ENCODE measurements at regions not wholly inside any gene's neighbourhood (a gene's known extent, or its start where the extent isn't known, plus 50 kb on each side); places are given as distances from the start of the nearest gene placed in this dataset.
"Not testable (repeated sequence)": the region's sequence is repeated elsewhere in the genome, so short reads cannot be mapped to it uniquely, and the experiment has no call there.

DNA sequence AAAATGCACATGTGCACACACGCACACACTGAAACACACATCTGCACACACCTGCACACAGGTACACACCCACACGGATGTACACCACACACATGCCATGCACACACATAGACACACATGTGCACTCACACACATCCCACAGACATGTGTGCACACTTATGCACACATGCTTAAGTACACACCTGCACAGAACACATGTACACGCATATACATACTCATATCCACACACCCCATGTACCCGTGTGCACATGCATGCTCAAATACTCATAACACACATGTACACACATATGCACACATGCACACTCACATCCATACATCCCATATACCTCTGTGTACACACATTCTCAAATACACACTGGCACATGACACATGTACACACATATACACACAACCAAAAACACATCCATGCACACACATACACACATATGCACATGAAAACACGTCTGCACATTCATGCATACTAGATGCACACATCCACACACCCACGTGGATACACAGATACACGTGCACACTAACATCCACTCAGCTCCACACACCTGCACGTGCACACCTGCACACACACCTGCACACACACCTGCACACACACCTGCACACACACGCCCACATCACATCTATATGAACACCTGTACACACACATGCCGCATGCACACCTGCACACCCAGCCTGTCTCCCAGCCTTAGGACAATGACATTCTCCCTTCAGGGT lies 336.7 kb downstream of the ADGRD1 start:
- no peak overlapping the region for H3K27ac ChIP-seq
- no peak overlapping the region for H3K9ac ChIP-seq
- no peak overlapping the region for H3K4me3 ChIP-seq (ENCODE audit: low read depth, low read length)
- TF ChIP-seq, protein P1, sequence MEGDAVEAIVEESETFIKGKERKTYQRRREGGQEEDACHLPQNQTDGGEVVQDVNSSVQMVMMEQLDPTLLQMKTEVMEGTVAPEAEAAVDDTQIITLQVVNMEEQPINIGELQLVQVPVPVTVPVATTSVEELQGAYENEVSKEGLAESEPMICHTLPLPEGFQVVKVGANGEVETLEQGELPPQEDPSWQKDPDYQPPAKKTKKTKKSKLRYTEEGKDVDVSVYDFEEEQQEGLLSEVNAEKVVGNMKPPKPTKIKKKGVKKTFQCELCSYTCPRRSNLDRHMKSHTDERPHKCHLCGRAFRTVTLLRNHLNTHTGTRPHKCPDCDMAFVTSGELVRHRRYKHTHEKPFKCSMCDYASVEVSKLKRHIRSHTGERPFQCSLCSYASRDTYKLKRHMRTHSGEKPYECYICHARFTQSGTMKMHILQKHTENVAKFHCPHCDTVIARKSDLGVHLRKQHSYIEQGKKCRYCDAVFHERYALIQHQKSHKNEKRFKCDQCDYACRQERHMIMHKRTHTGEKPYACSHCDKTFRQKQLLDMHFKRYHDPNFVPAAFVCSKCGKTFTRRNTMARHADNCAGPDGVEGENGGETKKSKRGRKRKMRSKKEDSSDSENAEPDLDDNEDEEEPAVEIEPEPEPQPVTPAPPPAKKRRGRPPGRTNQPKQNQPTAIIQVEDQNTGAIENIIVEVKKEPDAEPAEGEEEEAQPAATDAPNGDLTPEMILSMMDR (IDR thresholded peaks at IDR 0.05) = no peak
- H3K27me3 ChIP-seq (ENCODE audit: control insufficient read depth, insufficient read depth, low read length) = no peaks in the 10 kb centered on the region
- no peaks in the 10 kb centered on the region for H3K36me3 ChIP-seq (ENCODE audit: control insufficient read depth, insufficient read depth, low read length)
- no peak overlapping the region for H3K4me2 ChIP-seq (ENCODE audit: low read length)
- H3K9me3 ChIP-seq (ENCODE audit: control insufficient read depth, low read length) = no peaks in the 10 kb centered on the region
- no peaks in the 10 kb centered on the region for H3K4me1 ChIP-seq
- no peaks in the 10 kb centered on the region for H3K79me2 ChIP-seq
- H2AFZ ChIP-seq = no peak overlapping the region

DNA sequence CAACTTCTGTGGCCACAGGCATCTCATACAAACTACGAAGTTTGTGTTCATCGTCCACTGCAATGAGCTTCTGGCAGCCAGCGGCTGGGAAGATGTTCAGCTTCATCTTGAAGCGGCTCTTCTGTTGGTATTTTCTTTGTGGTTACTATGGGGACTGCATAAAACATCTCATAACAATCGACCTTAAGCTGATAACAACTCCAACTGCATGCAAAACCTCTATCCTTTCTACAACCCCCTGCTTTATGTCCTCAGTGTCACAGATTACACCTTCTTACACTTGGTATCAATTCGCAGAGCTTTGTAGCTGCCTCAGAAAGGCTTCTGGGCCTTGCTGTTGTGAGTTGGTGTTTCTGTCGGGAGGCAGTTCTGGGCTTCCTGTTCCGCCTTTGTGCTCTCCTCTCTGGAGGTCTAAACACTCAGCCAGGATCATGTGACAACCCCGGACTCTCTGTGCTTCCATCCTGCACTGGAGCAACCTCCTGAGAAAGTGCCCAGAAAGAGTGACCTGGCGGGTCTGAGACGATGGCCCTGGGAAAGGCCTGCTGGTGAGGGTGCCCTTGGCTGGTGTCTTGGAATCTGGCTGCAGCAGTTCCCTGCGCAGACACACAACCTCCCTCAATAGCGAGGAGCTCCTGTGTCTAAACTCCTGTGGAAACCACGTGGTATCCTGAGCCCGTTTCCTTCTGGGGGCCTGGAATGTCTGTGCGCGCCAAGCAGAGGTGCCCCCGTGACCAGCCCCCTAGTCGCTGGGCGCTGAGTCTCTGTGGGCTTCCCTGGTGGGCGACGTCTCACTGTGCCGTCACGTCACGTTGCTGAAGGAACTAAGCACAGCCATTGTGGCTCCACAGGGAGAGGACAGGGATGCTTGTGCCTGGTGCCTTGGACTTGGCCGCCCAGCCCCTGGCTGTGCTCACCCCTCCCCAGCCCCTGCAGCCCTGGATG lies 339.6 kb downstream of the ADGRD1 start:
- H3K27ac ChIP-seq; H3K36me3 ChIP-seq (ENCODE audit: control insufficient read depth, insufficient read depth, low read length); H3K9me3 ChIP-seq (ENCODE audit: control insufficient read depth, low read length); H3K4me1 ChIP-seq; H3K9ac ChIP-seq; H3K4me2 ChIP-seq (ENCODE audit: low read length); H3K27me3 ChIP-seq (ENCODE audit: control insufficient read depth, insufficient read depth, low read length); H2AFZ ChIP-seq; H3K4me3 ChIP-seq (ENCODE audit: low read depth, low read length); H3K79me2 ChIP-seq: not testable (repeated sequence)

DNA sequence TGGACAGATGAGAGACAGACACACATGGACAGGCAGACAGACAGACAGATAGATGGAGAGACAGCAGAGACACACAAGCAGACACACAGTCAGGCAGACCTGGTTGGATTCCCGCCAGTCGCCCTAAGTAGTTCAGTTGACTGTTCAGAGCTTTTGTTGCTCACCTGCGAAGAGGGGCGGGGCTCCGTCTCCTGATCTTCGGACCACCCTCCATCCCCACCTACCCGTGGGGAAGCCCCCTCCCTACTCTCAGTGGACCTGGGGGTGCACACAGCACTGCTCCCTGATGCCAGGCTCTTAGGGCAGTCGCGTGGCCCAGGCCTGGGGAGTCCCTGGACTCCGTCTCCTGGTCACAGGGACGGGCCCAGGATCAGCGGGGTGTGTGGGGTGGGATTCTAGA lies 341.0 kb downstream of the ADGRD1 start:
- not testable (repeated sequence) for H3K36me3 ChIP-seq (ENCODE audit: control insufficient read depth, insufficient read depth, low read length); H3K9me3 ChIP-seq (ENCODE audit: control insufficient read depth, low read length); H3K4me1 ChIP-seq; H3K27ac ChIP-seq; H3K4me2 ChIP-seq (ENCODE audit: low read length); H3K9ac ChIP-seq; H3K27me3 ChIP-seq (ENCODE audit: control insufficient read depth, insufficient read depth, low read length); H3K79me2 ChIP-seq; H2AFZ ChIP-seq; H3K4me3 ChIP-seq (ENCODE audit: low read depth, low read length)

GRCh38 chr12:131295117-131295516 lies 341.4 kb downstream of the ADGRD1 start:
- H3K27ac ChIP-seq; H2AFZ ChIP-seq; H3K9me3 ChIP-seq (ENCODE audit: control insufficient read depth, low read length); H3K9ac ChIP-seq; H3K27me3 ChIP-seq (ENCODE audit: control insufficient read depth, insufficient read depth, low read length); H3K79me2 ChIP-seq; H3K4me3 ChIP-seq (ENCODE audit: low read depth, low read length); H3K4me1 ChIP-seq; H3K4me2 ChIP-seq (ENCODE audit: low read length); H3K36me3 ChIP-seq (ENCODE audit: control insufficient read depth, insufficient read depth, low read length): not testable (repeated sequence)

DNA sequence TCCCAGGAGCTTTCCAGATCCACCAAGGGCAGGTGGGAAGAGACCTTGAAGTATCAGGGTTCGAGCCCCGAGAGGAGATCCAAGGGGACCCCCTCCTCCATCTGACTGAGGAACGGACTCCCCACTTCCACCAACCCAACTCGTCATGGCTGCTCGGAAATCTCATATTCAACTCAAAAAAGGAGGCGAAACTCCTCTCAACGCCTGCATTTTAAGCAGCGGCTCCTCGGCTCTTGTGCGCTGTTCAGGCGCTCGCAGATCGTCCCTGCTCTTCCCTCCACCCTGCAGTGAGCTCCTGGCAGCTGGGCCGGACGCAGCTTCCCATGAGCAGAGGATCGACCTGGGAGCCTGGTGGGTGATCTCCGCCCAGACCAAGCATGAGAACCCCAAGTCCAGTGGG lies 341.9 kb downstream of the ADGRD1 start:
- not testable (repeated sequence) for H2AFZ ChIP-seq; H3K27ac ChIP-seq; H3K36me3 ChIP-seq (ENCODE audit: control insufficient read depth, insufficient read depth, low read length); H3K9me3 ChIP-seq (ENCODE audit: control insufficient read depth, low read length); H3K4me2 ChIP-seq (ENCODE audit: low read length); H3K4me1 ChIP-seq; H3K9ac ChIP-seq; H3K27me3 ChIP-seq (ENCODE audit: control insufficient read depth, insufficient read depth, low read length); H3K4me3 ChIP-seq (ENCODE audit: low read depth, low read length); H3K79me2 ChIP-seq

DNA sequence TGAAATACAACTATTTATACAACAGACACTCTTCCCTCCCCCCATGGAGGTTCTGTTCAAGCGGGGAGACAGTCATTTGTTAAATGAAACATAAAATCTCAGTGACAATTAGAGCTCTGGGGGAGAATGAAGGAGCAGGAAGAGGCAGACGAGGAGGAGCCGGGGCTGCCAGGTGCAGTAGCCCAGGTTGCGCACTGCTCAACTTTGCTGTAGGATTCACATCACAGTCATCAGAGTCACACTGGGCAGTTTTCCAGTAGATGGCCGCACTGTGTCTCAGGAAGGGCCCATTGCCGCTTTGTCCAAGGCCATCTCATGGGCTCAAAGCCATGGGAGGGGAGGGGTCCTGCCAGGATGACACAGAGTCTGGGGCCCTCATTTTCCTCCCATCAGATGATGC lies 342.4 kb downstream of the ADGRD1 start:
- not testable (repeated sequence) for H3K36me3 ChIP-seq (ENCODE audit: control insufficient read depth, insufficient read depth, low read length); H3K9me3 ChIP-seq (ENCODE audit: control insufficient read depth, low read length); H2AFZ ChIP-seq; H3K4me1 ChIP-seq; H3K9ac ChIP-seq; H3K4me2 ChIP-seq (ENCODE audit: low read length); H3K27me3 ChIP-seq (ENCODE audit: control insufficient read depth, insufficient read depth, low read length); H3K27ac ChIP-seq; H3K4me3 ChIP-seq (ENCODE audit: low read depth, low read length); H3K79me2 ChIP-seq

- H3K27me3 ChIP-seq (ENCODE audit: control insufficient read depth, insufficient read depth, low read length); H3K4me1 ChIP-seq; H2AFZ ChIP-seq; H3K36me3 ChIP-seq (ENCODE audit: control insufficient read depth, insufficient read depth, low read length); H3K79me2 ChIP-seq; H3K4me2 ChIP-seq (ENCODE audit: low read length); H3K9ac ChIP-seq; H3K9me3 ChIP-seq (ENCODE audit: control insufficient read depth, low read length); H3K27ac ChIP-seq; H3K4me3 ChIP-seq (ENCODE audit: low read depth, low read length): not testable (repeated sequence)
Measured at GRCh38 chr12:131296651-131297050, 342.9 kb downstream of the ADGRD1 start.

- not testable (repeated sequence) for H3K4me1 ChIP-seq; H3K27ac ChIP-seq; H3K36me3 ChIP-seq (ENCODE audit: control insufficient read depth, insufficient read depth, low read length); H3K79me2 ChIP-seq; H2AFZ ChIP-seq; H3K27me3 ChIP-seq (ENCODE audit: control insufficient read depth, insufficient read depth, low read length); H3K4me2 ChIP-seq (ENCODE audit: low read length); H3K4me3 ChIP-seq (ENCODE audit: low read depth, low read length); H3K9ac ChIP-seq; H3K9me3 ChIP-seq (ENCODE audit: control insufficient read depth, low read length)
Measured at GRCh38 chr12:131298526-131299369, 345.0 kb downstream of the ADGRD1 start.

DNA sequence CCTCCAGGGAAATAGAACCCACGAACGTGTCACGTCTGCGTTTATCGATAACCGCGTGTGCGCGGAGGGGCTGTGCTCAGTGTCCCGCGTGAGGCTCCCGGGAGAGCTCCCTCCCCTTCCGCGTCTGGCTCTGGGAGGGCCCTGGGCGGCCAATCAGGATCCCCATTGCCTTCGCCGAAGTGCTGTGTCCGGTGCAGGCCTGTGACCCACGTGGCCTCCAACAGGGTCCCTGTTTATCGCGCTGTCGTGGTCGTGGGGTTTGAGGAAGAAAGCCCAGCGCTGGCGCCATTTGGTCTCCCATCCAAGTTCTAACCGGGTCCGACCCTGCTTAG lies 345.6 kb downstream of the ADGRD1 start:
- not testable (repeated sequence) for H3K79me2 ChIP-seq; H3K27me3 ChIP-seq (ENCODE audit: control insufficient read depth, insufficient read depth, low read length); H3K4me3 ChIP-seq (ENCODE audit: low read depth, low read length); H3K4me1 ChIP-seq; H3K36me3 ChIP-seq (ENCODE audit: control insufficient read depth, insufficient read depth, low read length); H3K9me3 ChIP-seq (ENCODE audit: control insufficient read depth, low read length); H3K27ac ChIP-seq; H3K9ac ChIP-seq; H3K4me2 ChIP-seq (ENCODE audit: low read length); H2AFZ ChIP-seq

DNA sequence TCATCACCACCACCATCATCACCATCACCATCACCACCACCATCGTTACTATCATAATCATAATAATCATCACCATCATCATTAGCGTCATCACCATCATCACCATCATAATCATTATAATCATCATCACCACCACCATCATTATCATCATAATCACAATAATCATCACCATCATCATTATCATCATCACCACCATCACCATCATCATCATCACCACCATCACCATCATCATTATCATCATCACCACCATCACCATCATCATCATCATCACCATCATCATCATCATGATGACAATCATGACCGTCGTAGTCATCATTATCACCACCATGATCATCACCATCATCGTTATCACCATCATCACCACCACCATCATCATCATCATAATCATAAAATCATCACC lies 349.9 kb downstream of the ADGRD1 start:
- not testable (repeated sequence) for H3K4me3 ChIP-seq (ENCODE audit: low read depth, low read length); H3K36me3 ChIP-seq (ENCODE audit: control insufficient read depth, insufficient read depth, low read length); H3K9me3 ChIP-seq (ENCODE audit: control insufficient read depth, low read length); H2AFZ ChIP-seq; H3K79me2 ChIP-seq; H3K27me3 ChIP-seq (ENCODE audit: control insufficient read depth, insufficient read depth, low read length); H3K9ac ChIP-seq; H3K27ac ChIP-seq; H3K4me2 ChIP-seq (ENCODE audit: low read length); H3K4me1 ChIP-seq

Measured in parathyroid adenoma (tissue), 2 donors.